H1 (cell line): ENCODE measurements at regions not wholly inside any gene's neighbourhood (a gene's known extent, or its start where the extent isn't known, plus 50 kb on each side); places are given as distances from the start of the nearest gene placed in this dataset.

Experiments used
- CEBPB ChIP-seq: IDR thresholded peaks from 2 replicates; pipeline ENCODE4 v1.6.1; 2012; ENCODE audit warnings: low read depth, low read length
- CHD7 ChIP-seq: fragments of 300-600 bp; sonication (generic); IDR thresholded peaks from 2 replicates; pipeline ENCODE4 v1.7.1; 2012; ENCODE audit warnings: low read length, moderate library complexity, mild to moderate bottlenecking, inconsistent platforms; ENCODE audit not compliant: insufficient replicate concordance
- GABPA ChIP-seq: IDR thresholded peaks from 2 replicates; pipeline ENCODE4 v1.6.1; 2011; ENCODE audit warnings: mild to moderate bottlenecking, low read length, moderate library complexity, borderline replicate concordance; ENCODE audit not compliant: insufficient read depth
- YY1 ChIP-seq: IDR thresholded peaks from 2 replicates; pipeline ENCODE4 v1.6.1; 2011; ENCODE audit warnings: low read depth, mild to moderate bottlenecking, low read length

GRCh38 chr13:33752094-33752493 is 65.9 kb upstream of the RFC3 start (continued):
- no peak for TF ChIP-seq CHD7
- no peak for TF ChIP-seq CEBPB
- TF ChIP-seq YY1: no peak
- no peak for TF ChIP-seq GABPA
- TF ChIP-seq, all 59 proteins: peak for 0
